ENCODE measurements at regions not wholly inside any gene's neighbourhood (a gene's known extent, or its start where the extent isn't known, plus 50 kb on each side); places are given as distances from the start of the nearest gene placed in this dataset.
A peak's percentile ranks its signal among the peaks of the same experiment; 100 is the strongest.

GRCh38 chr7:139159900-139160675 lies 50.6 kb upstream of the ZC3HAV1 start:
- TF ChIP-seq CTCF (conservative IDR thresholded peaks at IDR 0.05; ENCODE audit: low read depth, low read length), result no peak
- no peak overlapping the region for H3K4me3 ChIP-seq (ENCODE audit: low read depth, low read length)
- DNase-seq (ENCODE audit: low read depth), result no peak

- H3K4me3 ChIP-seq (ENCODE audit: low read depth, low read length), result no peak overlapping the region
- no peak for DNase-seq (ENCODE audit: low read depth)
- no peak for TF ChIP-seq CTCF (conservative IDR thresholded peaks at IDR 0.05; ENCODE audit: low read depth, low read length)
These were observed 59.0 kb upstream of the ZC3HAV1 start for GRCh38 chr7:139168479-139168878.

- DNase-seq (ENCODE audit: low read depth), result no peak
- no peak for TF ChIP-seq CTCF (conservative IDR thresholded peaks at IDR 0.05; ENCODE audit: low read depth, low read length)
- no peak overlapping the region for H3K4me3 ChIP-seq (ENCODE audit: low read depth, low read length)
These were observed 60.3 kb upstream of the ZC3HAV1 start for GRCh38 chr7:139169816-139170215.

GRCh38 chr7:139172775-139173174 lies 58.3 kb upstream of the UBN2 start:
- no peak for TF ChIP-seq CTCF (conservative IDR thresholded peaks at IDR 0.05; ENCODE audit: low read depth, low read length)

GRCh38 chr7:139177696-139178095 lies 53.3 kb upstream of the UBN2 start:
- no peak for TF ChIP-seq CTCF (conservative IDR thresholded peaks at IDR 0.05; ENCODE audit: low read depth, low read length)
- DNase-seq (ENCODE audit: low read depth), result no peak
- H3K4me3 ChIP-seq (ENCODE audit: low read depth, low read length), result no peak overlapping the region

More at GRCh38 chr7:139172775-139173174, 58.3 kb upstream of the UBN2 start:
- H3K4me3 ChIP-seq (ENCODE audit: low read depth, low read length), result no peak overlapping the region
- no peak for DNase-seq (ENCODE audit: low read depth)

GRCh38 chr7:139180700-139181311 lies 50.2 kb upstream of the UBN2 start:
- no peak overlapping the region for H3K4me3 ChIP-seq (ENCODE audit: low read depth, low read length)
- no peak for TF ChIP-seq CTCF (conservative IDR thresholded peaks at IDR 0.05; ENCODE audit: low read depth, low read length)
- peak; percentile 12 for DNase-seq (ENCODE audit: low read depth)

Measured in choroid plexus epithelial cell (primary cell).